ENCODE measurements at regions not wholly inside any gene's neighbourhood (a gene's known extent, or its start where the extent isn't known, plus 50 kb on each side); places are given as distances from the start of the nearest gene placed in this dataset.

DNA sequence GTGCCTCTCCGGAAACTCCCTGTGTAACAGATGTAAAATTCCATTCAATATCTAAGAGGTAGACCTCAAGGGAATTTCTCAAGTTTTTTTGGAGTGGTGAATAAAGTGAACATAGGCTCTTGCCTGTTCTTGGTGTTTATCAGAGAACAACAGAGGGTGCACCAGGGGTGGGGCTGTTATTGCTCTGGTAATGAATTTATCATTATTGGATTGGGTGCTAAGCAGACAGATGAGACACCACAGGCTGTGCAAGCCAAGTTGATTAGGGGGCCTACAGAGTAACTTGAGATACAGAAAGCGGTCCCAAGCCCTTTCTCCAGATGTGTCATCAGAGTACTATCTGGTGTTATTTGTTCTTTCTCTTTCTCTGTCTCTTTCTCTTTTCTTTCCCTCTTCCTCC, 286.3 kb downstream of the OSR1 start:
- no peak for DNase-seq (ENCODE audit: low read depth, low spot score)
- POLR2A ChIA-PET: no interaction called here
- CTCF ChIA-PET: no interaction called here
- TF ChIP-seq, protein P1, sequence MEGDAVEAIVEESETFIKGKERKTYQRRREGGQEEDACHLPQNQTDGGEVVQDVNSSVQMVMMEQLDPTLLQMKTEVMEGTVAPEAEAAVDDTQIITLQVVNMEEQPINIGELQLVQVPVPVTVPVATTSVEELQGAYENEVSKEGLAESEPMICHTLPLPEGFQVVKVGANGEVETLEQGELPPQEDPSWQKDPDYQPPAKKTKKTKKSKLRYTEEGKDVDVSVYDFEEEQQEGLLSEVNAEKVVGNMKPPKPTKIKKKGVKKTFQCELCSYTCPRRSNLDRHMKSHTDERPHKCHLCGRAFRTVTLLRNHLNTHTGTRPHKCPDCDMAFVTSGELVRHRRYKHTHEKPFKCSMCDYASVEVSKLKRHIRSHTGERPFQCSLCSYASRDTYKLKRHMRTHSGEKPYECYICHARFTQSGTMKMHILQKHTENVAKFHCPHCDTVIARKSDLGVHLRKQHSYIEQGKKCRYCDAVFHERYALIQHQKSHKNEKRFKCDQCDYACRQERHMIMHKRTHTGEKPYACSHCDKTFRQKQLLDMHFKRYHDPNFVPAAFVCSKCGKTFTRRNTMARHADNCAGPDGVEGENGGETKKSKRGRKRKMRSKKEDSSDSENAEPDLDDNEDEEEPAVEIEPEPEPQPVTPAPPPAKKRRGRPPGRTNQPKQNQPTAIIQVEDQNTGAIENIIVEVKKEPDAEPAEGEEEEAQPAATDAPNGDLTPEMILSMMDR (IDR thresholded peaks at IDR 0.05; ENCODE audit: insufficient read depth, low read length, missing control alignments): no peak
- H3K4me3 ChIP-seq (ENCODE audit: low read depth, low read length): no peak overlapping the region

DNA sequence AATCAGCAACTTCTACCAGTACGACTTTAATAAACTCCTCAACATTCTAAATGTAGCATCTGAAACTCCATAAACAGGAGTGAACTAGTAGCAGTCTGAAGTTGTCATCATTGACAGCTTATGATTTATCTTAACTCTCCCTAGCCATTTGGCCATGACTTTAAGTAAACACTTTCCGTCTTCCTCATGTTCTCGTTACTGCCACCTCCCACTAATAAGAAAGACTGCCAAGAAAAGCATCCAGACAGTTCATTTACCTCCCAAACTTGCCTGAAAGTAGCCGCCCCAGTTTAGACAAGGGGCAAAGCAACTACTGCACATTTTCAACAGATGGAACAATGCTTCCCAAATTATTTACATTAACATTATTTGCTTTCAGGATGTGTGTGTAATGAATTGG, 287.5 kb downstream of the OSR1 start:
- TF ChIP-seq, protein P1 (IDR thresholded peaks at IDR 0.05; ENCODE audit: insufficient read depth, low read length, missing control alignments): no peak
- H3K4me3 ChIP-seq (ENCODE audit: low read depth, low read length): no peak overlapping the region
- ChIA-PET POLR2A (no interaction called here), CTCF (no interaction called here)
- no peak for DNase-seq (ENCODE audit: low read depth, low spot score)

DNA sequence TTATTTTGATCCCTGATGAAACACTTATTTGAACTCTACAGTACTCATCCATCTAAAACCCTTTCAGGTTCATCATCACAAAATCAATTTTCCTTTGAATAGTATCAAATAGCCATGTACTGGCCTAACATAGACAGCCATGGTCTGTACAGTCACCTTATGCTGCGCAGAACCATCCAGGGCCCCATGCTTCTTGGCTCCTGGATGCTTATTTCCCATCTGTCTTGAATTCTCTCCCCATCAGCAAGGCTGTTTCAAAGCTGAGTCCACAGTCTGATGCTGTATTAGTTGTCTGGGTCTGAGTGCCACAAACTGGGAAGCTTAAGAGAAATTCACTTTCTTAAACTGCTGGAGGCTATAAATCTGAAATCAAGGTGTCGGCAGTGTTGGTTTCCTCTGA, 290.2 kb downstream of the OSR1 start:
- POLR2A ChIA-PET: no interaction called here
- CTCF ChIA-PET: no interaction called here
- DNase-seq (ENCODE audit: low read depth, low spot score): no peak
- no peak overlapping the region for H3K4me3 ChIP-seq (ENCODE audit: low read depth, low read length)
- TF ChIP-seq, protein P1 (IDR thresholded peaks at IDR 0.05; ENCODE audit: insufficient read depth, low read length, missing control alignments): no peak

DNA sequence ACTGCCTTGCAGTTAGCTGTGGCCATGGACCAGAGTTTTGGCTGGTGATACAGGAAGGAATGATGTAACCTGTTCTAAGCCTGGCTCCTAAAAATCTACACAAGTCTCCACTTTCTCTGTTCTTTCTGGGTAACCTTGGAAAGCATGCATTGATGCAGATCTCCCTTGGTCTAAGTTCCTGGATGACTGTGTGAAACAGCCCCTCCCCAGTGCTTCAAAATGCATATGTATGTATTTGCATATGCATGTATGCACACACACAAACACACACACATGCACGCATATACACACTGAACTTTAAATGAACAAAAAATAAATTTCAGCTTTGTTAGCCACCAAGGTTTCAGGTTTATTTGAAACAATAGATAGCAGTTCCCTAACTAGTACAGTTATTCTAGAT, 296.1 kb downstream of the OSR1 start:
- ChIA-PET POLR2A (no interaction called here), CTCF (no interaction called here)
- no peak overlapping the region for H3K4me3 ChIP-seq (ENCODE audit: low read depth, low read length)
- DNase-seq (ENCODE audit: low read depth, low spot score): no peak
- TF ChIP-seq, protein P1 (IDR thresholded peaks at IDR 0.05; ENCODE audit: insufficient read depth, low read length, missing control alignments): no peak

DNA sequence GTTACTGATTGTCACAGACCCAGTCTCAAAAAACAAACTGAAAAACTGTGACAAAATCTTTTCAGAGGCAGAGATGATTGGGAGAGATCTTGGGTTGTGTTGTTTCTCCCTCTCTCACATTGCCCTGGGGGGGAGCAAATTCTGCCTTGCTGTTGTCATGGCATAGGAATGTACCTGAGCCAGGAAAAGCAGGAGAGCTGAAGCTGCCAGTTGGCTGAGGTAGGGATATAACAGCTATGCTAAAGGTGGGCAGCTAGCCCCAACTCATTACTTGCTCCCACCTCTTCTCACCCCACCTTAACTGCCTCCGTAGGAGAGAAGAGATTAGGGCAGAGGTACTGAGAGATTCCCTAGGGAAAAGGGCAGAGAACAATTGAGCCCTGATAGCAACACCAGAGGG, 299.3 kb downstream of the OSR1 start:
- TF ChIP-seq, protein P1 (IDR thresholded peaks at IDR 0.05; ENCODE audit: insufficient read depth, low read length, missing control alignments): no peak
- CTCF ChIA-PET: no interaction called here
- POLR2A ChIA-PET: no interaction called here
- H3K4me3 ChIP-seq (ENCODE audit: low read depth, low read length): no peak overlapping the region
- no peak for DNase-seq (ENCODE audit: low read depth, low spot score)

DNA sequence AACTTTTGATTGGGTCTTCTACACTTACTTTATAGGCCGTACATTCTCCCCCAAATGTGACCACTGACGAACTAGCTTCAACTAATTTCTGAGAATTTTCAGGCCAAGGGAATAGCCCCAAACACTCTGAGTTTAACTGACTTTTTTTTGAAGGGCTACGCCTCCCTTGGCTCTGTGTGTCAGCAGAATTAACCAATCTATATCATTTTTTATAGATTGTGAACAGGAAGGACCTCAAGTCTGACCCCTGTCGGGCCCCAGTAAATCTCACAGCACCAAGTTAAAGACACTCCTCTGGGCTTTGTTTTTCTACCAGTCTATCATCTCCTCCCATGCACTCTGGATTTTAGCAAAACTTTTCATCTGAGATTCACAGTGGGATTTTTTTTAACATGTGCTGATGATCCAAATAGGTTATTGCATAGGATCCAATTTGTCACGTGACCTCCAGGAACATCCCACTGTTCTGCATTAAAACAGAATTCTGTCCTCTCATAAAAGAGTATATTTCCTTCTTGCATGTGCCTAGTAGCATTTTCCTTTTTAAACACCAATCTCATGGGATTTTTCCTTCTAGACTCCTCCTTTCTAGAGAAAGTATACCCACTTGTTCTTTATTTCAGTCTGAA, 307.1 kb downstream of the OSR1 start:
- CTCF ChIA-PET: interaction anchor here (1.8 kb wide), 1 partner anchor 8 kb away, joined by 7 read pairs; no protein-coding TSS in a partner anchor

More for the DNA sequence above, 307.1 kb downstream of the OSR1 start:
- DNase-seq (ENCODE audit: low read depth, low spot score): no peak
- no peak overlapping the region for H3K4me3 ChIP-seq (ENCODE audit: low read depth, low read length)
- POLR2A ChIA-PET: no interaction called here
- TF ChIP-seq, protein P1 (IDR thresholded peaks at IDR 0.05; ENCODE audit: insufficient read depth, low read length, missing control alignments): no peak
